ENCODE measurements at regions not wholly inside any gene's neighbourhood (a gene's known extent, or its start where the extent isn't known, plus 50 kb on each side); places are given as distances from the start of the nearest gene placed in this dataset.

DNA sequence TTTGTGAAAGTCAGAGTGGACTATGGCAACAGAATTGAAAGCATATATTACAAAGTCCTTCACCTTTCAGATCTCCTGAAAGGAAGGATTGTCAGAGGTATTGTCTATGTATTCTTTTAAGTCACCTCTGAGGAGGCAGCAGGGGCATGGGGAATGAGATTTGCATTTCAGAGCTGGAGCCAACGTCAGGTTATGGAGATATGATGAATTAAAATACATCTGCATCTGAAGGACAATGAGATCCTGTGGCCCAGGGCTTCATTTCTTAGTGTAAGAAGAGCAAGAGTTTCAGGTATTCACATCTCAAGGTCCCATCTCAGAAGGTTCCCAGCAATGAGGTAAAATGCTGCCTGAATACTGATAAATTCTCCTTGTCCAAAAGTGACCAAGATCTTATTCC, 695.8 kb downstream of the TUSC7 start:
- no TSS peak for BruUV-seq (replicated peaks)
- no peak overlapping the region for H3K27ac ChIP-seq
- no peaks in the 10 kb centered on the region for H3K9me3 ChIP-seq (ENCODE audit: insufficient read depth, low read depth)
- H4K20me1 ChIP-seq (ENCODE audit: insufficient read depth) = no peaks in the 10 kb centered on the region
- no peaks in the 10 kb centered on the region for H3K79me2 ChIP-seq (ENCODE audit: low read depth)
- POLR2A ChIA-PET (ENCODE audit: unreplicated experiment) = no interaction called here
- TF ChIP-seq, protein P1, sequence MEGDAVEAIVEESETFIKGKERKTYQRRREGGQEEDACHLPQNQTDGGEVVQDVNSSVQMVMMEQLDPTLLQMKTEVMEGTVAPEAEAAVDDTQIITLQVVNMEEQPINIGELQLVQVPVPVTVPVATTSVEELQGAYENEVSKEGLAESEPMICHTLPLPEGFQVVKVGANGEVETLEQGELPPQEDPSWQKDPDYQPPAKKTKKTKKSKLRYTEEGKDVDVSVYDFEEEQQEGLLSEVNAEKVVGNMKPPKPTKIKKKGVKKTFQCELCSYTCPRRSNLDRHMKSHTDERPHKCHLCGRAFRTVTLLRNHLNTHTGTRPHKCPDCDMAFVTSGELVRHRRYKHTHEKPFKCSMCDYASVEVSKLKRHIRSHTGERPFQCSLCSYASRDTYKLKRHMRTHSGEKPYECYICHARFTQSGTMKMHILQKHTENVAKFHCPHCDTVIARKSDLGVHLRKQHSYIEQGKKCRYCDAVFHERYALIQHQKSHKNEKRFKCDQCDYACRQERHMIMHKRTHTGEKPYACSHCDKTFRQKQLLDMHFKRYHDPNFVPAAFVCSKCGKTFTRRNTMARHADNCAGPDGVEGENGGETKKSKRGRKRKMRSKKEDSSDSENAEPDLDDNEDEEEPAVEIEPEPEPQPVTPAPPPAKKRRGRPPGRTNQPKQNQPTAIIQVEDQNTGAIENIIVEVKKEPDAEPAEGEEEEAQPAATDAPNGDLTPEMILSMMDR (conservative IDR thresholded peaks at IDR 0.05) = no peak
- no peak for TF ChIP-seq EZH2 (IDR thresholded peaks at IDR 0.05; ENCODE audit: low read depth)
- H3K4me2 ChIP-seq = no peak overlapping the region
- H3F3A ChIP-seq (ENCODE audit: insufficient read depth, low read depth) = no peaks in the 10 kb centered on the region
- H3K4me1 ChIP-seq (replicated peaks; ENCODE audit: insufficient read depth) = no peaks in the 10 kb centered on the region
- no peak overlapping the region for H3K4me3 ChIP-seq
- H3K36me3 ChIP-seq (ENCODE audit: low read depth) = no peaks in the 10 kb centered on the region
- H2AFZ ChIP-seq = no peak overlapping the region
- DNase-seq = no peak
- intact Hi-C loops (cut with micrococcal nuclease; ENCODE audit: unreplicated experiment) = no loop called here
- no peaks in the 10 kb centered on the region for H3K27me3 ChIP-seq (ENCODE audit: insufficient read depth, low read depth)
- H3K9me2 ChIP-seq (ENCODE audit: insufficient read depth) = no peaks in the 10 kb centered on the region; the same call in 1 of the 2 replicates
- CTCF ChIA-PET = no interaction called here

DNA sequence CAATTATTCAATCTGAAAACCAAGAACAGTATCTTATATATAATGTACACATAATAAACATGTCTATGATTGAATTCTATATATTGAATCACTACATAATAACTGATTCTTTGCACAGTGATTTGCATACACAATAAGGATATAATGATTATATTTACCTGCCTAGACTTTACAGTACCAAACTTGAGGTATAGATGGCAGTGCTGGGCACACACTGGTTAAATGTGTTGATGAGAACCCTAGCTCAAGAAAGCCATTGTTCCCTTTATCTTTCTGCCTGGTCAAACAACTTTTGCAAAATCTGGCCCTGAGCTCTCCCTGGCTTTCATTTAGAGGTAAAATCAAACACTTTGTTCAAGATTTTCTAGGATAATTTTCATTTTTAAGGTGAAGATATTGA, 697.7 kb downstream of the TUSC7 start:
- Histone ChIP-seq H2AFZ (no peak overlapping the region; the same call in 1 of the 2 replicates), H3K9me2 (ENCODE audit: insufficient read depth) (no peaks in the 10 kb centered on the region; the same call in 1 of the 2 replicates), H4K20me1 (ENCODE audit: insufficient read depth) (no peaks in the 10 kb centered on the region), H3K4me2 (no peak overlapping the region), H3K27ac (no peak overlapping the region), H3K9me3 (ENCODE audit: insufficient read depth, low read depth) (no peaks in the 10 kb centered on the region), H3K27me3 (ENCODE audit: insufficient read depth, low read depth) (no peaks in the 10 kb centered on the region), H3K36me3 (ENCODE audit: low read depth) (no peaks in the 10 kb centered on the region), H3F3A (ENCODE audit: insufficient read depth, low read depth) (no peaks in the 10 kb centered on the region), H3K4me1 (replicated peaks; ENCODE audit: insufficient read depth) (no peaks in the 10 kb centered on the region), H3K79me2 (ENCODE audit: low read depth) (no peaks in the 10 kb centered on the region), H3K4me3 (no peak overlapping the region)
- TF ChIP-seq EZH2 (IDR thresholded peaks at IDR 0.05; ENCODE audit: low read depth) = no peak
- TF ChIP-seq, protein P1 (conservative IDR thresholded peaks at IDR 0.05) = peak; percentile 60
- DNase-seq = no peak
- POLR2A ChIA-PET (ENCODE audit: unreplicated experiment) = no interaction called here
- no TSS peak for BruUV-seq (replicated peaks)
- CTCF ChIA-PET = no interaction called here
- intact Hi-C loops (cut with micrococcal nuclease; ENCODE audit: unreplicated experiment) = no loop called here

DNA sequence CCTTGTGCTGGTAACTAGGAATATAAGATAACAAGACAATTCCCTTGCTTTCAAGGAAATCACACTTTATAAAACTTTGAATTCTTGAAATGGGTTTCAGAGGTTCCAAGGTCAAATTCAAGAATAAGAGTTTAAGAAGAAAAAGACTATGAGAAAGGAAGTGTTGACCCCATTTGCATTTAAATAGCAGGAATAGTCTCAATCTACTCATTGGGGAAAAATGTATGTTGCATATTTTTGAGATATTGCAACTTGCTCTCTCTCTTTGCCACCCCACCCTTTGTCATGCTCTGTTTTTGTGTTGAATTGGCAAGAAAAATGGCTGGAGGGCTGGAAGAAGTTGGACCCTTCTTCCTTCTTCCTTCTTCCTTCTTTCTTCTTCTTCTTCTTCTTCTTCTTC, 699.2 kb downstream of the TUSC7 start:
- Histone ChIP-seq H3K4me1 (replicated peaks; ENCODE audit: insufficient read depth) (no peaks in the 10 kb centered on the region), H3K4me3 (no peak overlapping the region), H3K79me2 (ENCODE audit: low read depth) (no peaks in the 10 kb centered on the region), H3K9me3 (ENCODE audit: insufficient read depth, low read depth) (no peaks in the 10 kb centered on the region), H3F3A (ENCODE audit: insufficient read depth, low read depth) (no peaks in the 10 kb centered on the region), H2AFZ (no peak overlapping the region), H3K9me2 (ENCODE audit: insufficient read depth) (no peaks in the 10 kb centered on the region), H4K20me1 (ENCODE audit: insufficient read depth) (no peaks in the 10 kb centered on the region), H3K4me2 (no peak overlapping the region), H3K27ac (no peak overlapping the region), H3K36me3 (ENCODE audit: low read depth) (no peaks in the 10 kb centered on the region), H3K27me3 (ENCODE audit: insufficient read depth, low read depth) (no peaks in the 10 kb centered on the region)
- no peak for TF ChIP-seq EZH2 (IDR thresholded peaks at IDR 0.05; ENCODE audit: low read depth)
- TF ChIP-seq, protein P1 (conservative IDR thresholded peaks at IDR 0.05) = no peak
- CTCF ChIA-PET = no interaction called here
- BruUV-seq (replicated peaks) = no TSS peak
- no peak for DNase-seq
- intact Hi-C loops (cut with micrococcal nuclease; ENCODE audit: unreplicated experiment) = no loop called here
- POLR2A ChIA-PET (ENCODE audit: unreplicated experiment) = no interaction called here

Measured in PC-9 (cell line).